WTC11 (cell line): ENCODE measurements at regions not wholly inside any gene's neighbourhood (a gene's known extent, or its start where the extent isn't known, plus 50 kb on each side); places are given as distances from the start of the nearest gene placed in this dataset.

ENCODE experiments used
- ATAC-seq: fragments of 200-7000 bp; cut with Tn5 transposase; 2 replicates; pipeline ENCODE4 v1.10.0; 2021; ENCODE audit warnings: mild to moderate bottlenecking, moderate library complexity
- CTCF ChIA-PET: fragments of 300-600 bp; sonication (Branson Sonifier 250); formaldehyde crosslinking; loops from one replicate; lab custom pipeline; 2021; ENCODE audit warnings: antibody characterized with exemption; lab: Charles Lee
- POLR2A ChIA-PET: fragments of 350-600 bp; sonication (Branson Sonifier 250); formaldehyde crosslinking; loops from one replicate; lab custom pipeline; 2021; ENCODE audit warnings: antibody characterized with exemption; lab: Charles Lee
- DNase-seq: peaks from one replicate; pipeline ENCODE4 v3.0.0; 2021; ENCODE audit warnings: low spot score
- H3K27ac Mint-ChIP-seq: 2 replicates; pipeline ENCODE4 v1.8.0; 2021; ENCODE audit warnings: mixed read lengths
- H3K27me3 Mint-ChIP-seq: 2 replicates; pipeline ENCODE4 v1.8.0; 2021; ENCODE audit warnings: low read depth, mild to moderate bottlenecking, moderate library complexity, mixed read lengths
- H3K36me3 Mint-ChIP-seq: 2 replicates; pipeline ENCODE4 v1.8.0; 2021; ENCODE audit warnings: mixed read lengths
- H3K4me1 Mint-ChIP-seq: 2 replicates; pipeline ENCODE4 v1.8.0; 2022; ENCODE audit warnings: mixed read lengths
- H3K4me3 Mint-ChIP-seq: 2 replicates; pipeline ENCODE4 v1.8.0; 2021; ENCODE audit warnings: mild to moderate bottlenecking, moderate library complexity, mixed read lengths
- H3K9me3 Mint-ChIP-seq: 2 replicates; pipeline ENCODE4 v1.8.0; 2021; ENCODE audit warnings: mixed read lengths
- AR ChIP-seq: fragments of 250-450 bp; sonication (Bioruptor Pico); IDR thresholded peaks from 2 replicates; pipeline ENCODE4 v1.9.0; 2021; ENCODE audit warnings: mild to moderate bottlenecking
- ATF2 ChIP-seq: sonication (generic); formaldehyde crosslinking; IDR thresholded peaks from 2 replicates; pipeline ENCODE4 v1.8.1; 2022; ENCODE audit warnings: low read depth, missing genetic modification reagents, borderline replicate concordance
- CREB1 ChIP-seq: sonication (generic); formaldehyde crosslinking; IDR thresholded peaks from 2 replicates; pipeline ENCODE4 v1.8.0; 2023; ENCODE audit warnings: mild to moderate bottlenecking, missing genetic modification reagents
- ELF4 ChIP-seq: sonication (generic); formaldehyde crosslinking; IDR thresholded peaks from 2 replicates; pipeline ENCODE4 v1.8.1; 2022; ENCODE audit warnings: low read depth, mild to moderate bottlenecking, moderate library complexity, missing genetic modification reagents
- EMX1 ChIP-seq: fragments of 250-450 bp; sonication (Bioruptor Pico); IDR thresholded peaks from 2 replicates; pipeline ENCODE4 v1.8.0; 2021; ENCODE audit warnings: mild to moderate bottlenecking
- ETV6 ChIP-seq: sonication (generic); formaldehyde crosslinking; IDR thresholded peaks from 2 replicates; pipeline ENCODE4 v1.8.1; 2022; ENCODE audit warnings: mild to moderate bottlenecking, missing genetic modification reagents
- GRHL2 ChIP-seq: fragments of 250-450 bp; sonication (Bioruptor Pico); IDR thresholded peaks from 2 replicates; pipeline ENCODE4 v1.8.0; 2022; ENCODE audit warnings: mild to moderate bottlenecking, moderate library complexity; ENCODE audit not compliant: insufficient replicate concordance, severe bottlenecking
- GTF2I ChIP-seq: fragments of 250-450 bp; sonication (Bioruptor Pico); conservative IDR thresholded peaks from 2 replicates; pipeline ENCODE4 v1.4.0; 2021; ENCODE audit warnings: mild to moderate bottlenecking
- HMGA2 ChIP-seq: fragments of 250-450 bp; sonication (Bioruptor Pico); IDR thresholded peaks from 2 replicates; pipeline ENCODE4 v1.4.0; 2021; ENCODE audit warnings: mild to moderate bottlenecking, moderate library complexity
- JUN ChIP-seq: sonication (generic); formaldehyde crosslinking; IDR thresholded peaks from 2 replicates; pipeline ENCODE4 v1.8.0; 2023; ENCODE audit warnings: mild to moderate bottlenecking, missing genetic modification reagents
- MXD4 ChIP-seq: fragments of 250-450 bp; sonication (Bioruptor Pico); IDR thresholded peaks from 2 replicates; pipeline ENCODE4 v1.8.0; 2021; ENCODE audit warnings: mild to moderate bottlenecking, moderate library complexity, borderline replicate concordance
- MYBL2 ChIP-seq: sonication (generic); formaldehyde crosslinking; IDR thresholded peaks from 2 replicates; pipeline ENCODE4 v1.8.1; 2023; ENCODE audit warnings: mild to moderate bottlenecking, moderate library complexity, missing genetic modification reagents
- OVOL2 ChIP-seq: fragments of 250-450 bp; sonication (Bioruptor Pico); IDR thresholded peaks from 2 replicates; pipeline ENCODE4 v1.9.0; 2021; ENCODE audit warnings: mild to moderate bottlenecking, borderline replicate concordance
- PRRX2 ChIP-seq: fragments of 250-450 bp; sonication (Bioruptor Pico); IDR thresholded peaks from 2 replicates; pipeline ENCODE4 v1.8.0; 2021; ENCODE audit warnings: mild to moderate bottlenecking
- TCF7 ChIP-seq: sonication (generic); formaldehyde crosslinking; IDR thresholded peaks from 2 replicates; pipeline ENCODE4 v1.8.0; 2022; ENCODE audit warnings: mild to moderate bottlenecking, low read depth, missing genetic modification reagents, moderate library complexity
- USF2 ChIP-seq: sonication (generic); formaldehyde crosslinking; IDR thresholded peaks from 2 replicates; pipeline ENCODE4 v1.8.1; 2023; ENCODE audit warnings: mild to moderate bottlenecking, missing genetic modification reagents, moderate library complexity
- ZNF423 ChIP-seq: fragments of 250-450 bp; sonication (Bioruptor Pico); IDR thresholded peaks from 2 replicates; pipeline ENCODE4 v2.1.2; 2022; ENCODE audit warnings: mild to moderate bottlenecking, moderate library complexity
- ZSCAN18 ChIP-seq: fragments of 250-450 bp; sonication (Bioruptor Pico); IDR thresholded peaks from 2 replicates; pipeline ENCODE4 v2.1.2; 2022; ENCODE audit warnings: mild to moderate bottlenecking, moderate library complexity
- TF ChIP-seq, protein P1 (sequence below): sonication (generic); formaldehyde crosslinking; IDR thresholded peaks from 2 replicates; pipeline ENCODE4 v1.8.0; 2022; ENCODE audit warnings: mild to moderate bottlenecking, missing genetic modification reagents
- TF ChIP-seq, protein P2 (sequence below): fragments of 250-450 bp; sonication (Bioruptor Pico); IDR thresholded peaks from 2 replicates; pipeline ENCODE4 v1.9.0; 2021; ENCODE audit warnings: mild to moderate bottlenecking, borderline replicate concordance

DNA sequence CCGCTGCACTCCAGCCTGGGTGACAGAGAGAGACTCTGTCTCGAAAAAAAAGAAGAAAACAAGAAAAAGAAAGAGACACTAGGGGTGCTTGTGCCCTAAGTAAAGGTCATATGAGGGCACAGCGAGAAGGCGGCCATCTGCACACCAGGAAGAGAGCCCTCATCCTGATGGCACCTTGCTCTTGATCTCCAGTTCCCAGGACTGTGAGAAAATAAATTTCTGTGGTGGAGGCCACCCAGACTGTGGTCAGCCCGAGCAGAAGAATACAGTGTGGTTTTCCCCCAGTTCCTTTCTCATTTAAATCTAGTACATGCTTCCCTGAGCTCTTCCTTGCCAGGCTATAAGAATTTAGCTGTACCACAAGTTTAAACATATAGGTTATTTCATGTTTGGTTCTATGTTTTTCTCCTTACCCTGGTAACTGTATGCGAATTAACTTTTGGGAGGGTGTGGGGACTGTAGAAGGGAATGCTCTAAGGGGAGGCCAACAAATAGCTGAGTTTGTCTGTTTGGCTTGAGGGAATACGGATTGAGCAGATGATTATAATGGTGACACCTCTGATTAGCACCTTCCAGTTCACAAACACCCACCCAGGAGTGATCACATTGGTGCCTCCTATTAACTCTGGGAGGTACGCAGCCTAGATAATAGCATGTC lies 119.6 kb upstream of the ERRFI1 start:
- Mint-ChIP-seq H3K4me1 (peaks cover 9% of the 10 kb centered on the region), H3K27ac (no peak overlapping the region; the same call in 1 of the 2 replicates)
- ATAC-seq = no peak

More for the DNA sequence above, 119.6 kb upstream of the ERRFI1 start:
- TF ChIP-seq AR (CRISPR knock-in tag) (no peak), ZNF423 (CRISPR knock-in tag) (no peak), OVOL2 (CRISPR knock-in tag) (no peak), CREB1 (CRISPR knock-in tag) (no peak), ATF2 (no peak), EMX1 (CRISPR knock-in tag) (no peak), GTF2I (no peak), MXD4 (CRISPR knock-in tag) (no peak), JUN (CRISPR knock-in tag) (no peak), TCF7 (no peak), ZSCAN18 (CRISPR knock-in tag) (no peak), ELF4 (CRISPR knock-in tag) (no peak), HMGA2 (CRISPR knock-in tag) (no peak), GRHL2 (no peak), ETV6 (CRISPR knock-in tag) (no peak), USF2 (CRISPR knock-in tag) (no peak), MYBL2 (CRISPR knock-in tag) (no peak), PRRX2 (CRISPR knock-in tag) (no peak)
- TF ChIP-seq, protein P1, sequence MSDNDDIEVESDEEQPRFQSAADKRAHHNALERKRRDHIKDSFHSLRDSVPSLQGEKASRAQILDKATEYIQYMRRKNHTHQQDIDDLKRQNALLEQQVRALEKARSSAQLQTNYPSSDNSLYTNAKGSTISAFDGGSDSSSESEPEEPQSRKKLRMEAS (CRISPR knock-in tag) = no peak
- TF ChIP-seq, protein P2, sequence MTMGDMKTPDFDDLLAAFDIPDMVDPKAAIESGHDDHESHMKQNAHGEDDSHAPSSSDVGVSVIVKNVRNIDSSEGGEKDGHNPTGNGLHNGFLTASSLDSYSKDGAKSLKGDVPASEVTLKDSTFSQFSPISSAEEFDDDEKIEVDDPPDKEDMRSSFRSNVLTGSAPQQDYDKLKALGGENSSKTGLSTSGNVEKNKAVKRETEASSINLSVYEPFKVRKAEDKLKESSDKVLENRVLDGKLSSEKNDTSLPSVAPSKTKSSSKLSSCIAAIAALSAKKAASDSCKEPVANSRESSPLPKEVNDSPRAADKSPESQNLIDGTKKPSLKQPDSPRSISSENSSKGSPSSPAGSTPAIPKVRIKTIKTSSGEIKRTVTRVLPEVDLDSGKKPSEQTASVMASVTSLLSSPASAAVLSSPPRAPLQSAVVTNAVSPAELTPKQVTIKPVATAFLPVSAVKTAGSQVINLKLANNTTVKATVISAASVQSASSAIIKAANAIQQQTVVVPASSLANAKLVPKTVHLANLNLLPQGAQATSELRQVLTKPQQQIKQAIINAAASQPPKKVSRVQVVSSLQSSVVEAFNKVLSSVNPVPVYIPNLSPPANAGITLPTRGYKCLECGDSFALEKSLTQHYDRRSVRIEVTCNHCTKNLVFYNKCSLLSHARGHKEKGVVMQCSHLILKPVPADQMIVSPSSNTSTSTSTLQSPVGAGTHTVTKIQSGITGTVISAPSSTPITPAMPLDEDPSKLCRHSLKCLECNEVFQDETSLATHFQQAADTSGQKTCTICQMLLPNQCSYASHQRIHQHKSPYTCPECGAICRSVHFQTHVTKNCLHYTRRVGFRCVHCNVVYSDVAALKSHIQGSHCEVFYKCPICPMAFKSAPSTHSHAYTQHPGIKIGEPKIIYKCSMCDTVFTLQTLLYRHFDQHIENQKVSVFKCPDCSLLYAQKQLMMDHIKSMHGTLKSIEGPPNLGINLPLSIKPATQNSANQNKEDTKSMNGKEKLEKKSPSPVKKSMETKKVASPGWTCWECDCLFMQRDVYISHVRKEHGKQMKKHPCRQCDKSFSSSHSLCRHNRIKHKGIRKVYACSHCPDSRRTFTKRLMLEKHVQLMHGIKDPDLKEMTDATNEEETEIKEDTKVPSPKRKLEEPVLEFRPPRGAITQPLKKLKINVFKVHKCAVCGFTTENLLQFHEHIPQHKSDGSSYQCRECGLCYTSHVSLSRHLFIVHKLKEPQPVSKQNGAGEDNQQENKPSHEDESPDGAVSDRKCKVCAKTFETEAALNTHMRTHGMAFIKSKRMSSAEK (CRISPR knock-in tag) = no peak
- DNase-seq = no peak
- H3K4me3 Mint-ChIP-seq = no peak overlapping the region
- ChIA-PET CTCF (interaction anchor here (1.1 to 1.5 kb wide), 2 partner anchors 168 to 170 kb away, joined by 3 to 6 read pairs; no protein-coding TSS in a partner anchor), POLR2A (no interaction called here)
- H3K36me3 Mint-ChIP-seq = no peaks in the 10 kb centered on the region
- no peaks in the 10 kb centered on the region for H3K9me3 Mint-ChIP-seq
- H3K27me3 Mint-ChIP-seq = no peaks in the 10 kb centered on the region
